ENCODE measurements at regions not wholly inside any gene's neighbourhood (a gene's known extent, or its start where the extent isn't known, plus 50 kb on each side); places are given as distances from the start of the nearest gene placed in this dataset.

GRCh38 chr9:1440256-1440655 lies 390.1 kb downstream of the DMRT2 start:
- no peak for DNase-seq
- TF ChIP-seq POLR2A (IDR thresholded peaks at IDR 0.05) (no peak), CTCF (IDR thresholded peaks at IDR 0.05) (no peak)

GRCh38 chr9:1442105-1442504 lies 391.9 kb downstream of the DMRT2 start:
- 92 to 100% methylated on average over 1 of the region's 1 CpG for WGBS, 2 donors
- no peak for DNase-seq
- Histone ChIP-seq H3K27me3 (no peaks in the 10 kb centered on the region), H3K4me3 (no peak overlapping the region), H3K9me3 (no peaks in the 10 kb centered on the region), H3K27ac (no peak overlapping the region), H3K4me1 (no peaks in the 10 kb centered on the region), H3K36me3 (ENCODE audit: low read depth, missing control alignments) (no peaks in the 10 kb centered on the region)
- TF ChIP-seq POLR2A (IDR thresholded peaks at IDR 0.05) (no peak), CTCF (IDR thresholded peaks at IDR 0.05) (no peak)
- intact Hi-C loops (cut with DNase I; ENCODE audit: low total_unique reads): no loop called here

More at GRCh38 chr9:1440256-1440655, 390.1 kb downstream of the DMRT2 start:
- no peak overlapping the region for H3K27ac ChIP-seq
- H3K4me3 ChIP-seq: no peak overlapping the region
- no peaks in the 10 kb centered on the region for H3K27me3 ChIP-seq
- no peaks in the 10 kb centered on the region for H3K9me3 ChIP-seq
- intact Hi-C loops (cut with DNase I; ENCODE audit: low total_unique reads): no loop called here
- H3K4me1 ChIP-seq: no peaks in the 10 kb centered on the region
- WGBS, 2 donors: 77 to 90% methylated on average over 3 of the region's 3 CpGs
- H3K36me3 ChIP-seq (ENCODE audit: low read depth, missing control alignments): no peaks in the 10 kb centered on the region

GRCh38 chr9:1443450-1443849 lies 393.3 kb downstream of the DMRT2 start:
- Histone ChIP-seq H3K4me1 (no peaks in the 10 kb centered on the region), H3K4me3 (no peak overlapping the region), H3K9me3 (no peaks in the 10 kb centered on the region), H3K27ac (no peak overlapping the region), H3K36me3 (ENCODE audit: low read depth, missing control alignments) (no peaks in the 10 kb centered on the region), H3K27me3 (no peaks in the 10 kb centered on the region)
- intact Hi-C loops (cut with DNase I; ENCODE audit: low total_unique reads): no loop called here
- WGBS, 2 donors: 75 to 85% methylated on average over 1 of the region's 1 CpG
- TF ChIP-seq CTCF (IDR thresholded peaks at IDR 0.05) (no peak), POLR2A (IDR thresholded peaks at IDR 0.05) (no peak)
- DNase-seq: no peak

- intact Hi-C loops (cut with DNase I; ENCODE audit: low total_unique reads): no loop called here
- no peak overlapping the region for H3K27ac ChIP-seq
- DNase-seq: no peak
- no peak overlapping the region for H3K4me3 ChIP-seq
- TF ChIP-seq CTCF (IDR thresholded peaks at IDR 0.05): no peak
- TF ChIP-seq POLR2A (IDR thresholded peaks at IDR 0.05): no peak
- H3K4me1 ChIP-seq: no peaks in the 10 kb centered on the region
- 63 to 72% methylated on average over 2 of the region's 2 CpGs for WGBS, 2 donors
- no peaks in the 10 kb centered on the region for H3K36me3 ChIP-seq (ENCODE audit: low read depth, missing control alignments)
- H3K27me3 ChIP-seq: no peaks in the 10 kb centered on the region
- H3K9me3 ChIP-seq: no peaks in the 10 kb centered on the region
Measured at GRCh38 chr9:1446671-1447070, 396.5 kb downstream of the DMRT2 start.

- WGBS, 2 donors: 75 to 85% methylated on average over 4 of the region's 4 CpGs
- TF ChIP-seq CTCF (IDR thresholded peaks at IDR 0.05): no peak
- no peak for TF ChIP-seq POLR2A (IDR thresholded peaks at IDR 0.05)
- intact Hi-C loops (cut with DNase I; ENCODE audit: low total_unique reads): no loop called here
Measured at GRCh38 chr9:1453636-1454035, 403.5 kb downstream of the DMRT2 start.

More at GRCh38 chr9:1453636-1454035, 403.5 kb downstream of the DMRT2 start:
- DNase-seq: no peak
- H3K9me3 ChIP-seq: no peaks in the 10 kb centered on the region
- H3K27ac ChIP-seq: no peak overlapping the region
- H3K27me3 ChIP-seq: no peaks in the 10 kb centered on the region
- H3K4me1 ChIP-seq: no peaks in the 10 kb centered on the region
- no peak overlapping the region for H3K4me3 ChIP-seq
- no peaks in the 10 kb centered on the region for H3K36me3 ChIP-seq (ENCODE audit: low read depth, missing control alignments)

Data from testis (tissue), 2 donors.